H9 (cell line): ENCODE measurements at regions not wholly inside any gene's neighbourhood (a gene's known extent, or its start where the extent isn't known, plus 50 kb on each side); places are given as distances from the start of the nearest gene placed in this dataset.

Experiments used
- DNase-seq: peaks from one replicate; pipeline ENCODE4 v3.0.0-alpha.2; 2017
- H2AFZ ChIP-seq: one replicate; pipeline ENCODE4 v1.6.1; 2013; ENCODE audit warnings: mild to moderate bottlenecking, low read length, control low read depth, moderate library complexity
- H2AK5ac ChIP-seq: 2 replicates; pipeline ENCODE4 v1.6.1; 2013; ENCODE audit warnings: low read length, control low read depth, mixed read lengths; ENCODE audit not compliant: insufficient read length
- H2BK120ac ChIP-seq: one replicate; pipeline ENCODE4 v1.6.1; 2013; ENCODE audit warnings: low read depth, mild to moderate bottlenecking, low read length, control low read depth, inconsistent platforms; ENCODE audit not compliant: poor library complexity, severe bottlenecking
- H2BK12ac ChIP-seq: 2 replicates; pipeline ENCODE4 v1.6.1; 2013; ENCODE audit warnings: low read length, control low read depth, mixed read lengths, low read depth; ENCODE audit not compliant: insufficient read length
- H2BK15ac ChIP-seq: 2 replicates; pipeline ENCODE4 v1.6.1; 2013; ENCODE audit warnings: low read depth, low read length, control low read depth
- H2BK20ac ChIP-seq: one replicate; pipeline ENCODE4 v1.6.1; 2013; ENCODE audit warnings: low read depth, mild to moderate bottlenecking, low read length, control low read depth, inconsistent platforms; ENCODE audit not compliant: poor library complexity, severe bottlenecking
- H2BK5ac ChIP-seq: 2 replicates; pipeline ENCODE4 v1.6.1; 2013; ENCODE audit warnings: low read length, control low read depth, mixed read lengths; ENCODE audit not compliant: insufficient read length
- H3K14ac ChIP-seq: 2 replicates; pipeline ENCODE4 v1.6.1; 2013; ENCODE audit warnings: low read length, control low read depth; ENCODE audit not compliant: insufficient read depth
- H3K18ac ChIP-seq: 2 replicates; pipeline ENCODE4 v1.6.1; 2013; ENCODE audit warnings: low read depth, mild to moderate bottlenecking, mixed read lengths, low read length, control low read depth; ENCODE audit not compliant: insufficient read length
- H3K23ac ChIP-seq: 2 replicates; pipeline ENCODE4 v1.6.1; 2013; ENCODE audit warnings: low read length, control low read depth, mixed read lengths, low read depth; ENCODE audit not compliant: insufficient read length
- H3K23me2 ChIP-seq: 2 replicates; pipeline ENCODE4 v1.6.1; 2013; ENCODE audit warnings: low read depth, mild to moderate bottlenecking, mixed read lengths, low read length, control low read depth; ENCODE audit not compliant: insufficient read length, poor library complexity, severe bottlenecking
- H3K27ac ChIP-seq: 2 replicates; pipeline ENCODE4 v1.5.1; 2013; ENCODE audit warnings: low read length, control low read depth, mixed read lengths, low read depth; ENCODE audit not compliant: insufficient read length
- H3K27me3 ChIP-seq: 2 replicates; pipeline ENCODE4 v1.6.1; 2013; ENCODE audit warnings: low read length, control low read depth, inconsistent platforms; ENCODE audit not compliant: insufficient read depth
- H3K4ac ChIP-seq: 2 replicates; pipeline ENCODE4 v1.6.1; 2013; ENCODE audit warnings: low read depth, mild to moderate bottlenecking, control low read depth, inconsistent platforms, low read length, moderate library complexity
- H3K4me1 ChIP-seq: 2 replicates; pipeline ENCODE4 v1.6.1; 2013; ENCODE audit warnings: low read length, control low read depth, inconsistent platforms; ENCODE audit not compliant: insufficient read depth
- H3K4me2 ChIP-seq: 2 replicates; pipeline ENCODE4 v1.6.1; 2013; ENCODE audit warnings: low read length, control low read depth, mixed read lengths; ENCODE audit not compliant: insufficient read length, insufficient read depth
- H3K56ac ChIP-seq: 2 replicates; pipeline ENCODE4 v1.6.1; 2013; ENCODE audit warnings: low read depth, mild to moderate bottlenecking, mixed read lengths, low read length, control low read depth; ENCODE audit not compliant: insufficient read length
- H3K79me1 ChIP-seq: 2 replicates; pipeline ENCODE4 v1.6.1; 2013; ENCODE audit warnings: low read depth, mild to moderate bottlenecking, moderate library complexity, low read length, control low read depth, inconsistent platforms; ENCODE audit not compliant: insufficient read depth, poor library complexity, severe bottlenecking
- H3K79me2 ChIP-seq: 2 replicates; pipeline ENCODE4 v1.6.1; 2013; ENCODE audit warnings: low read length, control low read depth, inconsistent platforms; ENCODE audit not compliant: insufficient read depth
- H3K9ac ChIP-seq: 2 replicates; pipeline ENCODE4 v1.6.1; 2013; ENCODE audit warnings: low read length, control low read depth, mixed read lengths; ENCODE audit not compliant: insufficient read length; ENCODE audit errors: extremely low read depth
- H3K9me3 ChIP-seq: one replicate; pipeline ENCODE4 v1.6.1; 2013; ENCODE audit warnings: low read depth, low read length, inconsistent platforms; ENCODE audit not compliant: control insufficient read depth
- H3T11ph ChIP-seq: one replicate; pipeline ENCODE4 v1.6.1; 2013; ENCODE audit warnings: mild to moderate bottlenecking, low read length, control low read depth, inconsistent platforms
- H4K20me1 ChIP-seq: one replicate; pipeline ENCODE4 v1.6.1; 2013; ENCODE audit not compliant: control insufficient read depth, insufficient read length, insufficient read depth
- H4K5ac ChIP-seq: 2 replicates; pipeline ENCODE4 v1.6.1; 2013; ENCODE audit warnings: low read depth, mild to moderate bottlenecking, mixed read lengths, low read length, control low read depth; ENCODE audit not compliant: insufficient read length
- H4K8ac ChIP-seq: replicated peaks from 2 replicates; pipeline ENCODE4 v1.6.1; 2013; ENCODE audit warnings: low read length, control low read depth, mixed read lengths, low read depth; ENCODE audit not compliant: insufficient read length
- H4K91ac ChIP-seq: 2 replicates; pipeline ENCODE4 v1.6.1; 2013; ENCODE audit warnings: low read depth, mild to moderate bottlenecking, moderate library complexity, mixed read lengths, low read length, control low read depth; ENCODE audit not compliant: insufficient read length
- H3K27ac Mint-ChIP-seq, 3 experiments: 2 replicates in 2 of 3; 3 replicates in 1 of 3; pipeline ENCODE4 v1.8.0; 2020 to 2021; ENCODE audit warnings: mixed read lengths in 3 of 3, mild to moderate bottlenecking in 1 of 3, moderate library complexity in 1 of 3
- H3K27me3 Mint-ChIP-seq: 2 replicates; pipeline ENCODE4 v1.8.0; 2021; ENCODE audit warnings: low read depth, mild to moderate bottlenecking, moderate library complexity, mixed read lengths
- H3K36me3 Mint-ChIP-seq, 3 experiments: 2 replicates in 2 of 3; 3 replicates in 1 of 3; pipeline ENCODE4 v1.8.0; 2020 to 2021; ENCODE audit warnings: low read depth in 3 of 3, mixed read lengths in 3 of 3; ENCODE audit not compliant: insufficient read depth in 1 of 3
- H3K4me1 Mint-ChIP-seq, 2 experiments: 2 replicates each; pipeline ENCODE4 v1.8.0; 2020; ENCODE audit warnings: mixed read lengths in 2 of 2
- H3K4me3 Mint-ChIP-seq, 2 experiments: 2 replicates in 1 of 2; 3 replicates in 1 of 2; pipeline ENCODE4 v1.8.0; 2020 to 2021; ENCODE audit warnings: mild to moderate bottlenecking in 2 of 2, mixed read lengths in 2 of 2, moderate library complexity in 1 of 2
- H3K9me3 Mint-ChIP-seq, 2 experiments: 2 replicates in 1 of 2; 3 replicates in 1 of 2; pipeline ENCODE4 v1.8.0; 2020; ENCODE audit warnings: mild to moderate bottlenecking in 2 of 2, mixed read lengths in 2 of 2, moderate library complexity in 1 of 2
- WGBS: extraction: QIAGEN DNeasy Blood & Tissue Kit; methylation state at CpG from one replicate; pipeline ENCODE4 v1.1.7; 2013; ENCODE audit warnings: missing lambda C conversion rate, low lambda C conversion rate, mixed read lengths; ENCODE audit not compliant: insufficient read length; ENCODE audit errors: extremely low coverage; 5-methylcytosine and 5-hydroxymethylcytosine counted together
- TF ChIP-seq, protein P1 (sequence below): fragments of 200-600 bp; sonication (generic); conservative IDR thresholded peaks from 3 replicates; pipeline ENCODE4 v1.8.0; 2021; ENCODE audit warnings: antibody characterized with exemption, mild to moderate bottlenecking

DNA sequence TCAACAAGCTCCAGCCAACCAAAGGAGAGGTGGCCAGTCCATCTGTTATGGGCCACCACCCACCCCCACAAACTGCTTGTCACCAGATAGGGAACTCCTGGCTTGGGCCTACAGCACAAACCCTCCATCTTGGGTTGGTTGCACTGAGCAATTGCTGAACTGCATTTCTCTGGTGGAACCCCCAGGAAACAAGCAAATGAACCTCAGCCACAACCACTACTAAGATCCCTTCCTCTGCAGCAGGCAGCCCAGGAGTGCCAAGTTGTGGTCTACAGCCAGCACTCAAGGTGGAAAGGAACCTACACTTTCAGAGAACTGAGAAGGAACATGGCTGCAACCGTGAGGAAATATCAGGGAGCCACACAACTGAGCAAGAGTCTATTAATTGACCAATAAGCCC is 171.6 kb downstream of the TMEM200A start:
- no CpG with 5 or more reads among the region's 1 CpG for WGBS
- Histone ChIP-seq H3K9me3 (no peaks in the 10 kb centered on the region), H3K79me2 (no peaks in the 10 kb centered on the region), H3K18ac (no peak overlapping the region), H4K8ac (no peak overlapping the region), H2BK5ac (no peak overlapping the region), H4K5ac (no peak overlapping the region), H3K23ac (no peak overlapping the region), H4K20me1 (no peaks in the 10 kb centered on the region), H3K56ac (no peak overlapping the region), H3K27me3 (no peaks in the 10 kb centered on the region), H4K91ac (no peak overlapping the region), H3K14ac (no peak overlapping the region), H3K9ac (no peak overlapping the region), H3K23me2 (no peaks in the 10 kb centered on the region), H2BK15ac (no peak overlapping the region), H2AFZ (no peak overlapping the region), H3K4ac (no peak overlapping the region), H2BK12ac (no peak overlapping the region), H3K79me1 (no peaks in the 10 kb centered on the region), H3K4me1 (no peaks in the 10 kb centered on the region), H2BK120ac (no peak overlapping the region), H3K4me2 (no peak overlapping the region), H3T11ph (no peak overlapping the region), H2AK5ac (no peak overlapping the region), H2BK20ac (no peak overlapping the region), H3K27ac (no peak overlapping the region)
- TF ChIP-seq, protein P1, sequence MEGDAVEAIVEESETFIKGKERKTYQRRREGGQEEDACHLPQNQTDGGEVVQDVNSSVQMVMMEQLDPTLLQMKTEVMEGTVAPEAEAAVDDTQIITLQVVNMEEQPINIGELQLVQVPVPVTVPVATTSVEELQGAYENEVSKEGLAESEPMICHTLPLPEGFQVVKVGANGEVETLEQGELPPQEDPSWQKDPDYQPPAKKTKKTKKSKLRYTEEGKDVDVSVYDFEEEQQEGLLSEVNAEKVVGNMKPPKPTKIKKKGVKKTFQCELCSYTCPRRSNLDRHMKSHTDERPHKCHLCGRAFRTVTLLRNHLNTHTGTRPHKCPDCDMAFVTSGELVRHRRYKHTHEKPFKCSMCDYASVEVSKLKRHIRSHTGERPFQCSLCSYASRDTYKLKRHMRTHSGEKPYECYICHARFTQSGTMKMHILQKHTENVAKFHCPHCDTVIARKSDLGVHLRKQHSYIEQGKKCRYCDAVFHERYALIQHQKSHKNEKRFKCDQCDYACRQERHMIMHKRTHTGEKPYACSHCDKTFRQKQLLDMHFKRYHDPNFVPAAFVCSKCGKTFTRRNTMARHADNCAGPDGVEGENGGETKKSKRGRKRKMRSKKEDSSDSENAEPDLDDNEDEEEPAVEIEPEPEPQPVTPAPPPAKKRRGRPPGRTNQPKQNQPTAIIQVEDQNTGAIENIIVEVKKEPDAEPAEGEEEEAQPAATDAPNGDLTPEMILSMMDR: no peak
- no peaks in the 10 kb centered on the region; the same call in 1 of the 2 replicates for H3K27me3 Mint-ChIP-seq
- H3K27ac Mint-ChIP-seq: no peak overlapping the region
- no peak overlapping the region for H3K4me3 Mint-ChIP-seq
- DNase-seq: no peak
- no peaks in the 10 kb centered on the region for H3K4me1 Mint-ChIP-seq
- peaks cover 0 to 5% (median 2%) of the 10 kb centered on the region in 3 experiments; a peak in 5 of 7 replicates for H3K36me3 Mint-ChIP-seq
- H3K9me3 Mint-ChIP-seq: peaks cover 3 to 4% of the 10 kb centered on the region in 2 experiments; a peak in 3 of 5 replicates
